Neural cell (in vitro differentiated cells): ENCODE measurements at regions not wholly inside any gene's neighbourhood (a gene's known extent, or its start where the extent isn't known, plus 50 kb on each side); places are given as distances from the start of the nearest gene placed in this dataset.
A peak's percentile ranks its signal among the peaks of the same experiment; 100 is the strongest.
"Not testable (repeated sequence)": the region's sequence is repeated elsewhere in the genome, so short reads cannot be mapped to it uniquely, and the experiment has no call there.

Source experiments
- H2AFZ ChIP-seq: fragments of 200-600, 300-800 bp; sonication (generic), shearing (Covaris generic); 2 replicates; pipeline ENCODE4 v1.6.0; 2014; ENCODE audit warnings: low read depth, mild to moderate bottlenecking, antibody characterized with exemption, low read length, moderate library complexity
- H3F3A ChIP-seq: fragments of 200-600 bp; shearing (Covaris generic); 2 replicates; pipeline ENCODE4 v1.6.1; 2016; ENCODE audit warnings: mild to moderate bottlenecking, moderate library complexity, mixed read lengths, antibody characterized with exemption, low read length; ENCODE audit not compliant: insufficient read depth, poor library complexity, severe bottlenecking
- H3K27ac ChIP-seq: fragments of 200-600, 300-800 bp; sonication (generic), shearing (Covaris generic); 2 replicates; pipeline ENCODE4 v1.5.1; 2014; ENCODE audit warnings: mild to moderate bottlenecking, low read length, moderate library complexity
- H3K27me3 ChIP-seq: fragments of 300-800, 200-600 bp; sonication (generic), shearing (Covaris generic); 2 replicates; pipeline ENCODE4 v1.6.0; 2014; ENCODE audit warnings: mild to moderate bottlenecking, low read depth, low read length, moderate library complexity; ENCODE audit not compliant: insufficient read depth
- H3K36me3 ChIP-seq: fragments of 300-800, 200-600 bp; sonication (generic), shearing (Covaris generic); 2 replicates; pipeline ENCODE4 v1.5.1; 2014; ENCODE audit warnings: mild to moderate bottlenecking, antibody characterized with exemption, low read length, moderate library complexity; ENCODE audit not compliant: insufficient read depth
- H3K4me2 ChIP-seq: fragments of 300-800, 200-600 bp; sonication (generic), shearing (Covaris generic); 2 replicates; pipeline ENCODE4 v1.6.0; 2014; ENCODE audit warnings: mild to moderate bottlenecking, low read length
- H3K4me3 ChIP-seq: fragments of 300-800, 200-600 bp; sonication (generic), shearing (Covaris generic); 2 replicates; pipeline ENCODE4 v1.5.1; 2014; ENCODE audit warnings: mild to moderate bottlenecking, low read length, moderate library complexity
- H3K79me2 ChIP-seq: fragments of 200-600 bp; shearing (Covaris generic); replicated peaks from 2 replicates; pipeline ENCODE4 v1.6.0; 2014; ENCODE audit warnings: mild to moderate bottlenecking, low read length, moderate library complexity; ENCODE audit not compliant: insufficient read depth
- H3K9ac ChIP-seq: fragments of 300-800, 200-600 bp; sonication (generic), shearing (Covaris generic); 2 replicates; pipeline ENCODE4 v1.6.1; 2016; ENCODE audit warnings: mild to moderate bottlenecking, low read length, mixed read lengths
- H3K9me2 ChIP-seq: fragments of 200-600 bp; shearing (Covaris generic); 2 replicates; pipeline ENCODE4 v1.6.1; 2016; ENCODE audit warnings: mild to moderate bottlenecking, low read length, mixed read lengths; ENCODE audit not compliant: insufficient read depth
- H3K9me3 ChIP-seq: fragments of 200-600, 300-800 bp; sonication (generic), shearing (Covaris generic); 2 replicates; pipeline ENCODE4 v1.6.1; 2016; ENCODE audit warnings: mild to moderate bottlenecking, mixed run types, low read length, moderate library complexity, mixed read lengths
- H4K20me1 ChIP-seq: fragments of 200-600 bp; shearing (Covaris generic); 2 replicates; pipeline ENCODE4 v1.6.1; 2016; ENCODE audit warnings: mild to moderate bottlenecking, mixed run types; ENCODE audit not compliant: insufficient read depth
- CTCF ChIP-seq: fragments of 450-650 bp; IDR thresholded peaks from 2 replicates; pipeline ENCODE4 v1.5.1; 2014; ENCODE audit warnings: antibody characterized with exemption, mild to moderate bottlenecking, moderate library complexity; ENCODE audit not compliant: poor library complexity, severe bottlenecking
- EP300 ChIP-seq: fragments of 450-650 bp; conservative IDR thresholded peaks from 2 replicates; pipeline ENCODE4 v1.6.1; 2014; ENCODE audit warnings: antibody characterized with exemption, mild to moderate bottlenecking, moderate library complexity; ENCODE audit not compliant: poor library complexity, severe bottlenecking
- EZH2 ChIP-seq: fragments of 200-600, 300-800 bp; shearing (Covaris generic), sonication (generic); IDR thresholded peaks from 2 replicates; pipeline ENCODE4 v1.6.1; 2014; ENCODE audit warnings: antibody characterized with exemption, low read length, borderline replicate concordance, mild to moderate bottlenecking; ENCODE audit not compliant: insufficient read depth, poor library complexity, severe bottlenecking
- MXI1 ChIP-seq: fragments of 450-650 bp; conservative IDR thresholded peaks from 2 replicates; pipeline ENCODE4 v1.6.1; 2014; ENCODE audit warnings: antibody characterized with exemption, mild to moderate bottlenecking; ENCODE audit not compliant: poor library complexity, severe bottlenecking
- POLR2AphosphoS5 ChIP-seq: IDR thresholded peaks from 2 replicates; pipeline ENCODE4 v1.6.1; 2012
- RAD21 ChIP-seq: fragments of 450-650 bp; conservative IDR thresholded peaks from 2 replicates; pipeline ENCODE4 v1.6.1; 2014; ENCODE audit warnings: antibody characterized with exemption, mild to moderate bottlenecking, moderate library complexity
- SMC3 ChIP-seq: fragments of 450-650 bp; conservative IDR thresholded peaks from 2 replicates; pipeline ENCODE4 v1.6.1; 2014; ENCODE audit warnings: antibody characterized with exemption, mild to moderate bottlenecking, moderate library complexity; ENCODE audit not compliant: poor library complexity
- TAF1 ChIP-seq: IDR thresholded peaks from 2 replicates; pipeline ENCODE4 v1.6.1; 2012; ENCODE audit warnings: low read depth
- TF ChIP-seq, protein P1 (sequence below): IDR thresholded peaks from 2 replicates; pipeline ENCODE4 v1.6.1; 2012; ENCODE audit warnings: borderline replicate concordance

GRCh38 chr6:78253618-78254017, 600.8 kb downstream of the MEI4 start:
- no peaks in the 10 kb centered on the region for H3K36me3 ChIP-seq
- no peaks in the 10 kb centered on the region for H3K79me2 ChIP-seq
- no peak overlapping the region for H3K9ac ChIP-seq
- H3K4me2 ChIP-seq, result no peak overlapping the region
- no peaks in the 10 kb centered on the region for H4K20me1 ChIP-seq
- no peaks in the 10 kb centered on the region for H3K9me3 ChIP-seq
- H3K4me3 ChIP-seq, result no peak overlapping the region
- H2AFZ ChIP-seq, result no peak overlapping the region
- H3K27ac ChIP-seq, result peak overlapping the region; percentile 34
- no peaks in the 10 kb centered on the region for H3K9me2 ChIP-seq
- peak; percentile 17 for TF ChIP-seq EP300
- no peak for TF ChIP-seq RAD21
- H3K27me3 ChIP-seq, result no peaks in the 10 kb centered on the region
- no peaks in the 10 kb centered on the region for H3F3A ChIP-seq

DNA sequence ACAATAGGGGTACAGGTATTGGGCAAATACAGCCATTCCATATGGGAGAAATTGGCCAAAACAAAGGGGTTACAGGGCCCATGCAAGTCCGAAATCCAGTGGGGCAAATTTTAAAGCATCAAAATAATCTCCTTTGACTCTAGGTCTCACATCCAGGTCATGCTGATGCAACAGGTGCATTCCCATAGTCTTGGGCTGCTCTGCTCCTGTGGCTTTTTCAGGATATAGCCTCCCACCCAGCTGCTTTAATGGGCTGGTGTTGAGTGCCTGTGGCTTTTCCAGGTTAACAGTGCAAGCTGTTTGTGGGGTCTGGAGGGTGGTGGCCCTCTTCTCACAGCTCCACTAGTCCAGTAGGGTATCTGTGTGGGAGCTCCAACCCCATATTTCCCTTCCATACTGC, 607.1 kb downstream of the MEI4 start:
- Histone ChIP-seq H3K79me2 (no peaks in the 10 kb centered on the region), H3K4me3 (no peak overlapping the region), H3K36me3 (no peaks in the 10 kb centered on the region), H3K9me2 (no peaks in the 10 kb centered on the region), H3K4me2 (no peak overlapping the region), H3F3A (no peaks in the 10 kb centered on the region), H4K20me1 (no peaks in the 10 kb centered on the region), H3K27ac (no peak overlapping the region), H2AFZ (no peak overlapping the region), H3K27me3 (no peaks in the 10 kb centered on the region), H3K9me3 (no peaks in the 10 kb centered on the region), H3K9ac (no peak overlapping the region)
- TF ChIP-seq TAF1 (no peak), RAD21 (no peak), CTCF (no peak), EP300 (no peak), EZH2 (no peak), POLR2AphosphoS5 (no peak), MXI1 (no peak), SMC3 (no peak)
- TF ChIP-seq, protein P1, sequence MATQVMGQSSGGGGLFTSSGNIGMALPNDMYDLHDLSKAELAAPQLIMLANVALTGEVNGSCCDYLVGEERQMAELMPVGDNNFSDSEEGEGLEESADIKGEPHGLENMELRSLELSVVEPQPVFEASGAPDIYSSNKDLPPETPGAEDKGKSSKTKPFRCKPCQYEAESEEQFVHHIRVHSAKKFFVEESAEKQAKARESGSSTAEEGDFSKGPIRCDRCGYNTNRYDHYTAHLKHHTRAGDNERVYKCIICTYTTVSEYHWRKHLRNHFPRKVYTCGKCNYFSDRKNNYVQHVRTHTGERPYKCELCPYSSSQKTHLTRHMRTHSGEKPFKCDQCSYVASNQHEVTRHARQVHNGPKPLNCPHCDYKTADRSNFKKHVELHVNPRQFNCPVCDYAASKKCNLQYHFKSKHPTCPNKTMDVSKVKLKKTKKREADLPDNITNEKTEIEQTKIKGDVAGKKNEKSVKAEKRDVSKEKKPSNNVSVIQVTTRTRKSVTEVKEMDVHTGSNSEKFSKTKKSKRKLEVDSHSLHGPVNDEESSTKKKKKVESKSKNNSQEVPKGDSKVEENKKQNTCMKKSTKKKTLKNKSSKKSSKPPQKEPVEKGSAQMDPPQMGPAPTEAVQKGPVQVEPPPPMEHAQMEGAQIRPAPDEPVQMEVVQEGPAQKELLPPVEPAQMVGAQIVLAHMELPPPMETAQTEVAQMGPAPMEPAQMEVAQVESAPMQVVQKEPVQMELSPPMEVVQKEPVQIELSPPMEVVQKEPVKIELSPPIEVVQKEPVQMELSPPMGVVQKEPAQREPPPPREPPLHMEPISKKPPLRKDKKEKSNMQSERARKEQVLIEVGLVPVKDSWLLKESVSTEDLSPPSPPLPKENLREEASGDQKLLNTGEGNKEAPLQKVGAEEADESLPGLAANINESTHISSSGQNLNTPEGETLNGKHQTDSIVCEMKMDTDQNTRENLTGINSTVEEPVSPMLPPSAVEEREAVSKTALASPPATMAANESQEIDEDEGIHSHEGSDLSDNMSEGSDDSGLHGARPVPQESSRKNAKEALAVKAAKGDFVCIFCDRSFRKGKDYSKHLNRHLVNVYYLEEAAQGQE, result no peak

DNA sequence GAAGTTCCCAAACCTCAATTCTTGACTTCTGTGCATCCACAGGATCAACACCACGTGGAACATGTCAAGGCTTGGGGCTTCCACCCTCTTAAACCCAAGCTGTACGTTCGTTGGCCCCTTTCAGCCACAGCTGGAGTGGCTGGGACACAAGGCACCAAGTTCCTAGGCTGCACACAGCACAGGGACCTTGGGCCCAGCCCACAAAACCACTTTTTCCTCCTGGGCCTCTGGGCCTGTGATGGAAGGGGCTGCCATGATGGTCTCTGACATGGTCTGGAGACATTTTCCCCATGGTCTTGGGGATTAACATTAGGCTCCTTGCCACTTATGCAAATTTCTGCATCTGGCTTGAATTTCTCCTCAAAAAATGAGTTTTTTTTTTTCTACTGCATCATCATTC, 606.9 kb upstream of the IRAK1BP1 start:
- H3F3A ChIP-seq, H3K27me3 ChIP-seq, H3K36me3 ChIP-seq, H3K9me3 ChIP-seq, H3K9me2 ChIP-seq, H3K9ac ChIP-seq, H4K20me1 ChIP-seq, H3K27ac ChIP-seq, H3K4me2 ChIP-seq, H3K4me3 ChIP-seq, H3K79me2 ChIP-seq, H2AFZ ChIP-seq: not testable (repeated sequence)
